CD4-positive, CD25-positive, alpha-beta regulatory T cell (primary cell): ENCODE measurements at regions not wholly inside any gene's neighbourhood (a gene's known extent, or its start where the extent isn't known, plus 50 kb on each side); places are given as distances from the start of the nearest gene placed in this dataset.
"Not testable (repeated sequence)": the region's sequence is repeated elsewhere in the genome, so short reads cannot be mapped to it uniquely, and the experiment has no call there.

ENCODE experiments used
- ATAC-seq, 2 donors: fragments of 150-1000 bp; cut with Tn5 transposase; one replicate each; pipeline ENCODE4 v1.10.0; 2021; ENCODE audit warnings: low read depth in 2 of 2, moderate number of reproducible peaks in 2 of 2, moderate library complexity in 1 of 2
- DNase-seq, 3 donors: peaks; one replicate each; pipeline versions ENCODE4 v3.0.0 to v3.0.0-alpha.2; 2012 to 2022; ENCODE audit warnings: mixed read lengths in 1 of 3
- H3K27ac ChIP-seq: one replicate; pipeline ENCODE4 v1.7.0; 2013; ENCODE audit warnings: mild to moderate bottlenecking, low read length; ENCODE audit not compliant: insufficient read depth, poor library complexity, severe bottlenecking
- H3K27me3 ChIP-seq: one replicate; pipeline ENCODE4 v1.7.0; 2013; ENCODE audit warnings: low read length; ENCODE audit not compliant: control insufficient read depth, insufficient read depth
- H3K36me3 ChIP-seq: one replicate; pipeline ENCODE4 v1.7.0; 2013; ENCODE audit warnings: mild to moderate bottlenecking, low read length, moderate library complexity; ENCODE audit not compliant: control insufficient read depth, insufficient read depth
- H3K4me1 ChIP-seq: 2 replicates; pipeline ENCODE4 v1.7.0; 2013; ENCODE audit warnings: mild to moderate bottlenecking, low read length; ENCODE audit not compliant: insufficient read depth, control insufficient read depth, poor library complexity, severe bottlenecking
- H3K4me3 ChIP-seq: one replicate; pipeline ENCODE4 v1.7.0; 2013; ENCODE audit warnings: low read depth, mild to moderate bottlenecking, low read length, moderate library complexity
- H3K9me3 ChIP-seq, 2 experiments: 1 replicate in 1 of 2; 2 replicates in 1 of 2; pipeline ENCODE4 v1.7.0; 2013; ENCODE audit warnings: low read length in 2 of 2, mild to moderate bottlenecking in 1 of 2, moderate library complexity in 1 of 2; ENCODE audit not compliant: control insufficient read depth in 2 of 2
- H3K27ac Mint-ChIP-seq, 3 donors: one replicate each; pipeline ENCODE4 v1.8.0; 2020 to 2022; ENCODE audit warnings: mild to moderate bottlenecking in 3 of 3, mixed read lengths in 3 of 3, moderate library complexity in 2 of 3
- H3K27me3 Mint-ChIP-seq: one replicate; pipeline ENCODE4 v1.8.0; 2022; ENCODE audit warnings: mild to moderate bottlenecking, mixed read lengths
- H3K36me3 Mint-ChIP-seq: one replicate; pipeline ENCODE4 v1.8.0; 2020; ENCODE audit warnings: mixed read lengths
- H3K4me1 Mint-ChIP-seq, 4 donors: one replicate each; pipeline ENCODE4 v1.8.0; 2020 to 2022; ENCODE audit warnings: mixed read lengths in 4 of 4, mild to moderate bottlenecking in 1 of 4
- H3K4me3 Mint-ChIP-seq, 4 donors: one replicate each; pipeline ENCODE4 v1.8.0; 2020 to 2022; ENCODE audit warnings: mild to moderate bottlenecking in 4 of 4, mixed read lengths in 4 of 4, moderate library complexity in 3 of 4
- H3K9me3 Mint-ChIP-seq, 7 donors: one replicate each; pipeline ENCODE4 v1.8.0; 2020 to 2022; ENCODE audit warnings: mixed read lengths in 7 of 7, mild to moderate bottlenecking in 3 of 7, moderate library complexity in 2 of 7

GRCh38 chr18:8882632-8883408 is 177.5 kb downstream of the MTCL1 start:
- H3K9me3 Mint-ChIP-seq, result peaks cover 3 to 36% (median 7%) of the 10 kb centered on the region in 7 donors
- H3K27me3 Mint-ChIP-seq, result peaks cover 16% of the 10 kb centered on the region
- H3K4me3 Mint-ChIP-seq, result no peak overlapping the region
- no peaks in the 10 kb centered on the region for H3K27me3 ChIP-seq
- peaks cover 8% of the 10 kb centered on the region for H3K36me3 Mint-ChIP-seq
- no peaks in the 10 kb centered on the region for H3K4me1 Mint-ChIP-seq
- H3K4me3 ChIP-seq, result no peak overlapping the region
- peak in 1 of 3 donors; percentile 2 for DNase-seq
- H3K9me3 ChIP-seq, result peaks cover 6 to 12% of the 10 kb centered on the region in 2 experiments
- H3K27ac Mint-ChIP-seq, result no peak overlapping the region
- H3K36me3 ChIP-seq, result no peaks in the 10 kb centered on the region
- no peak overlapping the region for H3K27ac ChIP-seq
- ATAC-seq, result no peak
- H3K4me1 ChIP-seq, result no peaks in the 10 kb centered on the region

- H3K27ac Mint-ChIP-seq, result no peak overlapping the region
- no peak overlapping the region for H3K27ac ChIP-seq
- H3K4me1 Mint-ChIP-seq, result no peaks in the 10 kb centered on the region
- peaks cover 3 to 40% (median 7%) of the 10 kb centered on the region in 7 donors for H3K9me3 Mint-ChIP-seq
- no peaks in the 10 kb centered on the region for H3K4me1 ChIP-seq
- peaks cover 8% of the 10 kb centered on the region for H3K36me3 Mint-ChIP-seq
- H3K9me3 ChIP-seq, result peaks cover 6 to 12% of the 10 kb centered on the region in 2 experiments
- no peak overlapping the region for H3K4me3 ChIP-seq
- no peak overlapping the region for H3K4me3 Mint-ChIP-seq
- H3K27me3 Mint-ChIP-seq, result peaks cover 16% of the 10 kb centered on the region
- H3K27me3 ChIP-seq, result no peaks in the 10 kb centered on the region
- ATAC-seq (no peak), DNase-seq (no peak)
- no peaks in the 10 kb centered on the region for H3K36me3 ChIP-seq
These were observed 178.0 kb downstream of the MTCL1 start for GRCh38 chr18:8883409-8883668.

- H3K27ac Mint-ChIP-seq, H3K36me3 Mint-ChIP-seq, H3K36me3 ChIP-seq, H3K27me3 ChIP-seq, DNase-seq, H3K4me3 Mint-ChIP-seq, H3K4me3 ChIP-seq, ATAC-seq, H3K4me1 ChIP-seq, H3K4me1 Mint-ChIP-seq, H3K27ac ChIP-seq, H3K9me3 ChIP-seq: not testable (repeated sequence)
- Mint-ChIP-seq H3K27me3 (peaks cover 17% of the 10 kb centered on the region), H3K9me3 (peaks cover 0 to 32% (median 4%) of the 10 kb centered on the region in 7 donors)
These were observed 182.5 kb downstream of the MTCL1 start for GRCh38 chr18:8887877-8888276.

- Histone ChIP-seq H3K36me3 (no peaks in the 10 kb centered on the region), H3K27ac (no peak overlapping the region), H3K4me3 (no peak overlapping the region), H3K4me1 (no peaks in the 10 kb centered on the region), H3K27me3 (no peaks in the 10 kb centered on the region), H3K9me3 (no peaks in the 10 kb centered on the region)
- H3K27ac Mint-ChIP-seq, result no peak overlapping the region
- DNase-seq, result no peak
- peaks cover 18% of the 10 kb centered on the region for H3K27me3 Mint-ChIP-seq
- H3K36me3 Mint-ChIP-seq, result no peaks in the 10 kb centered on the region
- peaks cover 0 to 30% (median 3%) of the 10 kb centered on the region in 7 donors for H3K9me3 Mint-ChIP-seq
- H3K4me1 Mint-ChIP-seq, result no peaks in the 10 kb centered on the region
- no peak overlapping the region for H3K4me3 Mint-ChIP-seq
- ATAC-seq, result no peak
These were observed 184.1 kb downstream of the MTCL1 start for GRCh38 chr18:8889489-8889888.

GRCh38 chr18:8890503-8890902 is 185.1 kb downstream of the MTCL1 start:
- peaks cover 23% of the 10 kb centered on the region for H3K27me3 Mint-ChIP-seq
- peaks cover 0 to 25% (median 3%) of the 10 kb centered on the region in 7 donors for H3K9me3 Mint-ChIP-seq
- not testable (repeated sequence) for H3K9me3 ChIP-seq, H3K27ac Mint-ChIP-seq, H3K4me1 ChIP-seq, H3K27me3 ChIP-seq, H3K36me3 Mint-ChIP-seq, H3K4me3 Mint-ChIP-seq, H3K36me3 ChIP-seq, H3K4me3 ChIP-seq, ATAC-seq, H3K4me1 Mint-ChIP-seq, H3K27ac ChIP-seq, DNase-seq

- H3K9me3 ChIP-seq, result peaks cover 0 to under 1% of the 10 kb centered on the region in 2 experiments
- no peak for DNase-seq
- H3K4me1 ChIP-seq, result no peaks in the 10 kb centered on the region
- no peaks in the 10 kb centered on the region for H3K36me3 Mint-ChIP-seq
- H3K27me3 ChIP-seq, result no peaks in the 10 kb centered on the region
- H3K4me1 Mint-ChIP-seq, result no peaks in the 10 kb centered on the region
- no peak overlapping the region for H3K4me3 Mint-ChIP-seq
- H3K36me3 ChIP-seq, result no peaks in the 10 kb centered on the region
- ATAC-seq, result no peak
- H3K9me3 Mint-ChIP-seq, result peaks cover 0 to 20% (median 0%) of the 10 kb centered on the region in 7 donors
- no peak overlapping the region for H3K27ac ChIP-seq
- no peak overlapping the region for H3K27ac Mint-ChIP-seq
- no peak overlapping the region for H3K4me3 ChIP-seq
- H3K27me3 Mint-ChIP-seq, result peaks cover 23% of the 10 kb centered on the region
These were observed 185.7 kb downstream of the MTCL1 start for GRCh38 chr18:8890957-8891464.

GRCh38 chr18:8893221-8893620 is 187.9 kb downstream of the MTCL1 start:
- Histone ChIP-seq H3K9me3 (peaks cover 0 to 2% of the 10 kb centered on the region in 2 experiments), H3K27me3 (no peaks in the 10 kb centered on the region), H3K36me3 (no peaks in the 10 kb centered on the region), H3K4me3 (no peak overlapping the region), H3K27ac (no peak overlapping the region), H3K4me1 (no peaks in the 10 kb centered on the region)
- Mint-ChIP-seq H3K27me3 (peaks cover 23% of the 10 kb centered on the region), H3K36me3 (no peaks in the 10 kb centered on the region), H3K4me3 (no peak overlapping the region), H3K27ac (no peak overlapping the region), H3K4me1 (no peaks in the 10 kb centered on the region), H3K9me3 (peaks cover 0 to 6% (median 0%) of the 10 kb centered on the region in 7 donors)
- ATAC-seq (no peak), DNase-seq (no peak)

- Mint-ChIP-seq H3K27me3 (peaks cover 23% of the 10 kb centered on the region), H3K4me1 (no peaks in the 10 kb centered on the region), H3K36me3 (no peaks in the 10 kb centered on the region), H3K27ac (no peak overlapping the region), H3K4me3 (no peak overlapping the region), H3K9me3 (peaks cover 0 to 4% (median 0%) of the 10 kb centered on the region in 7 donors)
- ATAC-seq (no peak), DNase-seq (no peak)
- Histone ChIP-seq H3K9me3 (peaks cover 0 to 2% of the 10 kb centered on the region in 2 experiments), H3K27ac (no peak overlapping the region), H3K4me3 (no peak overlapping the region), H3K4me1 (no peaks in the 10 kb centered on the region), H3K27me3 (no peaks in the 10 kb centered on the region), H3K36me3 (no peaks in the 10 kb centered on the region)
These were observed 188.4 kb downstream of the MTCL1 start for GRCh38 chr18:8893628-8894231.
